ENCODE measurements at regions not wholly inside any gene's neighbourhood (a gene's known extent, or its start where the extent isn't known, plus 50 kb on each side); places are given as distances from the start of the nearest gene placed in this dataset.

DNA sequence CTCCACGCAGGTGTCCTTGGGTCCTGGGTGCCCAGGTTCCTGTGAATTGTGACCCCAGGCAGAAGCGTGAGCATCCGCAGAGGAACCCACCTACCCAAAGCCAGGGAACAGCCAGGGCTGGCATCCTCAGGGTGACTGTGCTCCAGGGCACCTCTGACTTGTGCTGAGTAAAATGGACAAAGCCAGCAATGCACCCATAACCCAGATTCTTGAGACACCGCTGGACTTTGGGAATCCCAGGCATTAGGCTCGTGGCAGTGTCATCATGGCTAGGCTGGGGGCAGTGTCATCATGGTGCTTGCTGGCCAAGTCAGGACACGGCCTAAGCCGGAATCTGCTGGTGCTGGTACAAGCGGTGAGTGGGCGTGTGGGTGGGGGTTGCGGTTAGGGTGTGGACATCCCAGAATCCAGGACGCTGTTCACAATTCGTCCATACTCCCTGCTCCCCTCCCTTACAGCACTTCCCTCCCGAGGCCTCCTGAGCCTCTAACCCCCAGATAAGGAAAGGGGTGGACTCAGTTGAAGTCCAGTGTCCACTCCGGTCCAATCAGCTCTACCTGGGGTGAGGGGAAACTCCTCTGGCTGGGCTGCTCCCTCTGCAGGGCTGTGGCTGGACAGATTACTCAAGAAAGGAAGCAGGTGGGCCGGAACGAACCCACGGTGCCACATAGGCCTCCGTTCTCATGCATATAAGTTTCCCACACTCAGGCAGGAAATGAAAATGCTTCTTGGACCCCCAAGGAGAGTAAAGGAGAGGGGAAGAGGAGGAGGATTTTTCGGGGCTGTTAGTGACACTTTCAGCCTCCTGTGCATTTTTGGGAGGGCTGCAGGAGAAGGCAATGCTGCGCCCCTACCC lies 138.9 kb downstream of the SEC14L1 start (continued):
- TF ChIP-seq, protein P1, sequence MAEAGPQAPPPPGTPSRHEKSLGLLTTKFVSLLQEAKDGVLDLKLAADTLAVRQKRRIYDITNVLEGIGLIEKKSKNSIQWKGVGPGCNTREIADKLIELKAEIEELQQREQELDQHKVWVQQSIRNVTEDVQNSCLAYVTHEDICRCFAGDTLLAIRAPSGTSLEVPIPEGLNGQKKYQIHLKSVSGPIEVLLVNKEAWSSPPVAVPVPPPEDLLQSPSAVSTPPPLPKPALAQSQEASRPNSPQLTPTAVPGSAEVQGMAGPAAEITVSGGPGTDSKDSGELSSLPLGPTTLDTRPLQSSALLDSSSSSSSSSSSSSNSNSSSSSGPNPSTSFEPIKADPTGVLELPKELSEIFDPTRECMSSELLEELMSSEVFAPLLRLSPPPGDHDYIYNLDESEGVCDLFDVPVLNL (CRISPR knock-in tag; IDR thresholded peaks at IDR 0.05; ENCODE audit: low read depth): no peak
- no peak for TF ChIP-seq TFAM (CRISPR knock-in tag; conservative IDR thresholded peaks at IDR 0.05)
- TF ChIP-seq CEBPG (CRISPR knock-in tag; IDR thresholded peaks at IDR 0.05): peak; percentile 62; the same call in 1 of the 2 replicates
- peak; percentile 18 to 74; a peak in 2 of 4 replicates for TF ChIP-seq CEBPG (tag; conservative IDR thresholded peaks at IDR 0.05 in 1 of 2, IDR thresholded peaks at IDR 0.05 in 1 of 2)
- TF ChIP-seq FOXP1 (CRISPR knock-in tag; IDR thresholded peaks at IDR 0.05): peak; percentile 53; the same call in 1 of the 2 replicates
- TF ChIP-seq ZNF3 (CRISPR knock-in tag; IDR thresholded peaks at IDR 0.05): no peak
- peak; percentile 69 for TF ChIP-seq KLF16 (IDR thresholded peaks at IDR 0.05)
- no peak for TF ChIP-seq NFATC3 (IDR thresholded peaks at IDR 0.05)
- no peak for TF ChIP-seq NFE2 (IDR thresholded peaks at IDR 0.05; ENCODE audit: low read depth)
- TF ChIP-seq CREB3 (tag; conservative IDR thresholded peaks at IDR 0.05; ENCODE audit: low read depth): no peak
- no peak for TF ChIP-seq MTA2 (IDR thresholded peaks at IDR 0.05; ENCODE audit: low read depth)
- no peak for TF ChIP-seq SREBF2 (CRISPR knock-in tag; IDR thresholded peaks at IDR 0.05)
- no peak for TF ChIP-seq PTTG1 (tag; IDR thresholded peaks at IDR 0.05; ENCODE audit: low read depth)
- TF ChIP-seq ZNF263 (CRISPR knock-in tag; IDR thresholded peaks at IDR 0.05; ENCODE audit: borderline replicate concordance): no peak
- no peak for TF ChIP-seq MTF1 (CRISPR knock-in tag; IDR thresholded peaks at IDR 0.05; ENCODE audit: borderline replicate concordance)
- TF ChIP-seq HMGXB4 (CRISPR knock-in tag; IDR thresholded peaks at IDR 0.05): no peak
- peak; percentile 34; the same call in 1 of the 2 replicates for TF ChIP-seq GABPA (tag; conservative IDR thresholded peaks at IDR 0.05; ENCODE audit: low read depth)
- peak; percentile 59 for TF ChIP-seq ZFX (CRISPR knock-in tag; IDR thresholded peaks at IDR 0.05)
- no peak for TF ChIP-seq CHD1 (IDR thresholded peaks at IDR 0.05; ENCODE audit: low read length)
- TF ChIP-seq, protein P2, sequence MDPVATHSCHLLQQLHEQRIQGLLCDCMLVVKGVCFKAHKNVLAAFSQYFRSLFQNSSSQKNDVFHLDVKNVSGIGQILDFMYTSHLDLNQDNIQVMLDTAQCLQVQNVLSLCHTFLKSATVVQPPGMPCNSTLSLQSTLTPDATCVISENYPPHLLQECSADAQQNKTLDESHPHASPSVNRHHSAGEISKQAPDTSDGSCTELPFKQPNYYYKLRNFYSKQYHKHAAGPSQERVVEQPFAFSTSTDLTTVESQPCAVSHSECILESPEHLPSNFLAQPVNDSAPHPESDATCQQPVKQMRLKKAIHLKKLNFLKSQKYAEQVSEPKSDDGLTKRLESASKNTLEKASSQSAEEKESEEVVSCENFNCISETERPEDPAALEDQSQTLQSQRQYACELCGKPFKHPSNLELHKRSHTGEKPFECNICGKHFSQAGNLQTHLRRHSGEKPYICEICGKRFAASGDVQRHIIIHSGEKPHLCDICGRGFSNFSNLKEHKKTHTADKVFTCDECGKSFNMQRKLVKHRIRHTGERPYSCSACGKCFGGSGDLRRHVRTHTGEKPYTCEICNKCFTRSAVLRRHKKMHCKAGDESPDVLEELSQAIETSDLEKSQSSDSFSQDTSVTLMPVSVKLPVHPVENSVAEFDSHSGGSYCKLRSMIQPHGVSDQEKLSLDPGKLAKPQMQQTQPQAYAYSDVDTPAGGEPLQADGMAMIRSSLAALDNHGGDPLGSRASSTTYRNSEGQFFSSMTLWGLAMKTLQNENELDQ (CRISPR knock-in tag; IDR thresholded peaks at IDR 0.05; ENCODE audit: borderline replicate concordance): no peak
- no peak for TF ChIP-seq E2F1 (CRISPR knock-in tag; IDR thresholded peaks at IDR 0.05)
